Psoas muscle (tissue), 7 donors: ENCODE measurements at regions not wholly inside any gene's neighbourhood (a gene's known extent, or its start where the extent isn't known, plus 50 kb on each side); places are given as distances from the start of the nearest gene placed in this dataset.

Experiments used
- ATAC-seq, 4 donors: fragments of 200-7000 bp; cut with Tn5 transposase; one replicate each; pipeline ENCODE4 v1.9.1; 2020; ENCODE audit warnings: moderate library complexity in 3 of 4, mild to moderate bottlenecking in 2 of 4
- DNase-seq, 2 donors: peaks; one replicate each; pipeline ENCODE4 v3.0.0-alpha.2; 2020
- H3K27ac ChIP-seq: fragments of 200-600 bp; one replicate; pipeline ENCODE4 v1.8.0; 2022
- H3K27me3 ChIP-seq, 3 donors: fragments of 200-600 bp in 1 of 3; one replicate each; pipeline versions ENCODE4 v1.6.1 to v1.8.0; 2013 to 2022; ENCODE audit warnings: low read length in 2 of 3, mild to moderate bottlenecking in 2 of 3, moderate library complexity in 1 of 3; ENCODE audit not compliant: insufficient read depth in 3 of 3
- H3K36me3 ChIP-seq, 2 donors: fragments of 200-600 bp in 1 of 2; one replicate each; pipeline versions ENCODE4 v1.6.1 to v1.8.0; 2013 to 2022; ENCODE audit warnings: low read depth in 1 of 2, mild to moderate bottlenecking in 1 of 2, moderate library complexity in 1 of 2; ENCODE audit not compliant: insufficient read depth in 1 of 2
- H3K4me1 ChIP-seq: fragments of 200-600 bp; one replicate; pipeline ENCODE4 v1.8.0; 2022
- H3K4me3 ChIP-seq: fragments of 200-600 bp; one replicate; pipeline ENCODE4 v1.8.0; 2022; ENCODE audit warnings: mild to moderate bottlenecking
- H3K9me3 ChIP-seq: fragments of 200-600 bp; one replicate; pipeline ENCODE4 v1.8.0; 2022
- WGBS, 3 donors: extraction: QIAGEN DNeasy Blood & Tissue Kit; methylation state at CpG; one replicate each; pipeline versions ENCODE4 v1.1.6 to v1.1.7; 2013; 5-methylcytosine and 5-hydroxymethylcytosine counted together
- intact Hi-C, 2 donors: fragments of 100-400 bp; cut with DNase I; formaldehyde crosslinking; loops; one replicate each; pipeline versions ENCODE4 v1.11.0 to v1.14.2; 2022
- TF ChIP-seq, protein P1 (sequence below): fragments of 200-600 bp; IDR thresholded peaks from one replicate; pipeline ENCODE4 v1.8.0; 2022; ENCODE audit warnings: antibody characterized with exemption
- donor health status: healthy with polysubstance abuse.
- donor health status: DM: no; HTN: no; CAD: no; lungs with moderate emphysema.
- donor health status: Bipolar disorder and iron deficiency.
- donor health status: healthy.
- donor health status: DM: yes; HTN: yes; CAD: no.
- donor health status: DM: no; HTN: no; CAD: no.
- donor health status: DM: yes; HTN: yes; CAD: no.

DNA sequence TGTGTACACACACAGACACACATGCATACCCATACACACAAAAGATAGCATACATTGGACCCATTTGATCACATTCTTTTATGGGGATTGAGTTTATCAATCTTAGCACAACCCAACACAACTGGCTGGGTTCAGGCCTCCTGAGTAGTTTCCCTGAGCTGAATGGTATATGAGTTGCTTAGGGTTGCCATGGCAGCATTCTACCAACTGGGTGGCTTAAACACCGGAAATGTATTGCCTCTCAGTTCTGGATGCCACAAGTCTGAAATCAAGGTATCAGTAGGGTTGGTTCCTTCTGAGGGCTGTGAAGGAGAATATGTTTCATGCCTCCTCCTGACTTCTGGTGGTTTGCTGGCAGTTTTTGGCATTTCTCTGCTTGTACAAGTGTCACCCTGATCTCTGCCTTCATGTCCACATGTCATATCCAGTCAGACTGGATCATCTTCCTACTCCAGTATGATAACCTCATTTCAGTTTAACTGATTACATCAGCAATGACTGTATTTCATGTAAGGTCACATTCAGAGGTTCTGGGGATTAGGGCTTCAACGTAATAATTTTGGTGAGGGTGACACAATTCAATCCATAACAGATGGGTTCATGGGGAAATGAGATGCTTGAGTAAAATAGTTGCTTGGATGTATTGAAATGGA is 212.7 kb downstream of the KCNE4 start:
- no peak for ATAC-seq
- WGBS, 3 donors, result 45 to 56% (median 47%) methylated on average over 2 of the region's 2 CpGs
- DNase-seq, result no peak
- no peaks in the 10 kb centered on the region for H3K36me3 ChIP-seq
- peaks cover 0 to 7% (median 3%) of the 10 kb centered on the region in 3 donors for H3K27me3 ChIP-seq
- intact Hi-C loops, result no loop called here
- H3K9me3 ChIP-seq, result no peaks in the 10 kb centered on the region
- H3K4me3 ChIP-seq, result no peak overlapping the region
- TF ChIP-seq, protein P1, sequence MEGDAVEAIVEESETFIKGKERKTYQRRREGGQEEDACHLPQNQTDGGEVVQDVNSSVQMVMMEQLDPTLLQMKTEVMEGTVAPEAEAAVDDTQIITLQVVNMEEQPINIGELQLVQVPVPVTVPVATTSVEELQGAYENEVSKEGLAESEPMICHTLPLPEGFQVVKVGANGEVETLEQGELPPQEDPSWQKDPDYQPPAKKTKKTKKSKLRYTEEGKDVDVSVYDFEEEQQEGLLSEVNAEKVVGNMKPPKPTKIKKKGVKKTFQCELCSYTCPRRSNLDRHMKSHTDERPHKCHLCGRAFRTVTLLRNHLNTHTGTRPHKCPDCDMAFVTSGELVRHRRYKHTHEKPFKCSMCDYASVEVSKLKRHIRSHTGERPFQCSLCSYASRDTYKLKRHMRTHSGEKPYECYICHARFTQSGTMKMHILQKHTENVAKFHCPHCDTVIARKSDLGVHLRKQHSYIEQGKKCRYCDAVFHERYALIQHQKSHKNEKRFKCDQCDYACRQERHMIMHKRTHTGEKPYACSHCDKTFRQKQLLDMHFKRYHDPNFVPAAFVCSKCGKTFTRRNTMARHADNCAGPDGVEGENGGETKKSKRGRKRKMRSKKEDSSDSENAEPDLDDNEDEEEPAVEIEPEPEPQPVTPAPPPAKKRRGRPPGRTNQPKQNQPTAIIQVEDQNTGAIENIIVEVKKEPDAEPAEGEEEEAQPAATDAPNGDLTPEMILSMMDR, result no peak
- no peaks in the 10 kb centered on the region for H3K4me1 ChIP-seq
- no peak overlapping the region for H3K27ac ChIP-seq

DNA sequence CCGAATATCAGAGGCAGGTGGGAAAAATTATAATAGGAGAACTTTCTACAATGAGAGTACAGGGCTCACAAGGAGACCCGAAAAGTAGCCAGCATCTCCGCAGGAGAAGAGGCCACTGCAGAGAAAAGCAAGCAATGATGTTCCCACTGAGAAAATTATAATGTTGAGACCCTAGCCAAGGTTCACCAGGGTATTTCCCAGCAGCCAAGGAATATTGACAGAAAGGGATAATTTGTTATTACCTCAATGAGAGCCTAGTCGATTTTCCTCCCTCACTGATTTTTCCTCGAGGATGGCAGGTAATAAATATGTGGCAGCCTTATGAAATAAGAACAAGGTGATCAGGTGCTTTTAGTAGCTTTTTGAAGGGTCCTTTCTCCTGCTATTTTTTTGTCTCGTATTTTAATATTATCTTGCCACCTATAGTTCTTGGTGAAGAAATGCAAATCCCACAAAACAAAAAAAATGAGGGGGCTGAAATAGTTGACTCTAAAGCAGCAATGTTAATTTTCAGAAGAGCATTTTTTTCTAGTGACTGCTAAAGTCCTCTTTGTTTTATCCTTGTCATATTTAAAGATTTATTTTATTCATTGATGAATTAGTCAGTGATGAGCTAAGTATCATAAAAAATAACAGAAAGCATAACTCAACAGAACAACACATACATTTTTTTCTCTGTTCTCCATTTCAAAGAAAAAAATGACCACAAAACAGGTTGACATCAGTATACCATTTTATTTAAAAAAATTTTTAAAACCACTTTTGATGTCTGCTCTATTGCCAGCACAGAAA is 215.4 kb downstream of the KCNE4 start:
- Histone ChIP-seq H3K4me3 (no peak overlapping the region), H3K4me1 (no peaks in the 10 kb centered on the region), H3K27ac (no peak overlapping the region), H3K9me3 (no peaks in the 10 kb centered on the region), H3K27me3 (peaks cover 0 to 7% (median 2%) of the 10 kb centered on the region in 3 donors), H3K36me3 (no peaks in the 10 kb centered on the region)
- TF ChIP-seq, protein P1, result no peak
- DNase-seq (no peak), ATAC-seq (no peak)
- intact Hi-C loops, result no loop called here
- 78 to 84% (median 79%) methylated on average over 6 of the region's 6 CpGs for WGBS, 3 donors

DNA sequence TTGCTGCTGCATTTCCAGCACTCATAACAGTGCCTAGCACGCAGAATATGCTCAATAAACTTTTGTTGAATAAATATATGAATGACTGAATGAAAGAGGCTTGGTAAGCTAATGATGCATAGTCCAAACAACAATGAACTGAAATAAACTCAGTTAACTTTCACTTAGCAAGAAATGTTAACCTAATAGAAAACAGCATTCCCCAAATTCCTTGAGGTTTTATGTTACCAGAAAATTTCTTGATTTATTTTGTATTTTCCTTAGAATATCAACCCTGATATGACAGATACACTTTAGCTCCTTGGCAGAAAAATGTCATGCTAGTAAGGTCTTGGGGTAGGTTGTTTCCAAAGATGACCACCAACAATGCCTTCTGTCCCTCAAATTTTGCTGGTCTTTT is 217.4 kb downstream of the KCNE4 start:
- no peaks in the 10 kb centered on the region for H3K36me3 ChIP-seq
- DNase-seq, result no peak
- H3K4me1 ChIP-seq, result no peaks in the 10 kb centered on the region
- no peaks in the 10 kb centered on the region for H3K9me3 ChIP-seq
- intact Hi-C loops, result no loop called here
- H3K27me3 ChIP-seq, result peaks cover 0 to 7% (median 0%) of the 10 kb centered on the region in 3 donors
- no peak overlapping the region for H3K27ac ChIP-seq
- TF ChIP-seq, protein P1, result no peak
- no peak overlapping the region for H3K4me3 ChIP-seq
- ATAC-seq, result no peak
- WGBS, 3 donors, result 87 to 95% (median 89%) methylated on average over 1 of the region's 1 CpG

DNA sequence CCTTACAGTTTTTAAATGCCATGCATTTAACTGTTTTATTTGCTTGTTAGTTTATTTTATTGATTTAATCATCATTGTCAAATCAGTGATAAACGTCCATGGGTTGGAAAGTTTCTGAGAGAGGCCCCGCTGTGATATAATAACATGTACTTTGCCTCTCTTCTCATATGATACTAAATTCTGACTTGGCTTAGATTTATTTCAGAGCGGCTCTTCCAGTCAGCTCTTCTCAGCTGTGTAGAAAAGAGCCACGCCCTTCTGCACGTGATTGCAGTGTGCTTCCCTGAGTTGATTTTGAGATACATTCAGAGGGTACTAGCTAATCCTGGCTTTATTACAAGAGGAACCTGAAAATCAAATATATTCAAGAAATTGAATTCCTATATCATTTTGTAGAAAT is 218.6 kb downstream of the KCNE4 start:
- peaks cover 0 to 7% (median 0%) of the 10 kb centered on the region in 3 donors for H3K27me3 ChIP-seq
- no peak overlapping the region for H3K4me3 ChIP-seq
- no peak for ATAC-seq
- 59 to 67% (median 67%) methylated on average over 5 of the region's 5 CpGs for WGBS, 3 donors
- no peak for DNase-seq
- no peak overlapping the region for H3K27ac ChIP-seq
- H3K9me3 ChIP-seq, result no peaks in the 10 kb centered on the region
- intact Hi-C loops, result no loop called here
- H3K36me3 ChIP-seq, result no peaks in the 10 kb centered on the region
- TF ChIP-seq, protein P1, result no peak
- H3K4me1 ChIP-seq, result no peaks in the 10 kb centered on the region
